Keratinocyte (primary cell): ENCODE measurements at regions not wholly inside any gene's neighbourhood (a gene's known extent, or its start where the extent isn't known, plus 50 kb on each side); places are given as distances from the start of the nearest gene placed in this dataset.

Experiments
- DNase-seq: peaks from one replicate; pipeline ENCODE4 v3.0.0-alpha.2; 2011; ENCODE audit warnings: low read depth, missing footprints, low spot score
- FAIRE-seq: peaks from 2 replicates; lab custom pipeline; 2011; peaks lifted over from hg19 to GRCh38; lab: Jason Lieb, UNC
- H2AFZ ChIP-seq: 2 replicates; pipeline ENCODE4 v1.6.0; 2012; ENCODE audit warnings: low read length, control low read depth, inconsistent platforms; ENCODE audit not compliant: control insufficient read depth
- H3K27ac ChIP-seq: 2 replicates; pipeline ENCODE4 v1.5.1; 2011; ENCODE audit warnings: low read length; ENCODE audit not compliant: control insufficient read depth, insufficient read depth
- H3K27me3 ChIP-seq: 3 replicates; pipeline ENCODE4 v1.6.0; 2011; ENCODE audit warnings: low read length; ENCODE audit not compliant: control insufficient read depth, insufficient read depth; ENCODE audit errors: extremely low read depth
- H3K36me3 ChIP-seq, 2 experiments: 2 replicates in 1 of 2; 3 replicates in 1 of 2; pipeline ENCODE4 v1.5.1; 2011; ENCODE audit warnings: low read length in 2 of 2, mild to moderate bottlenecking in 1 of 2; ENCODE audit not compliant: control insufficient read depth in 2 of 2, insufficient read depth in 2 of 2; ENCODE audit errors: extremely low read depth in 1 of 2
- H3K4me1 ChIP-seq: 3 replicates; pipeline ENCODE4 v1.5.1; 2011; ENCODE audit warnings: low read length; ENCODE audit not compliant: control insufficient read depth, insufficient read depth; ENCODE audit errors: extremely low read depth
- H3K4me2 ChIP-seq: 3 replicates; pipeline ENCODE4 v1.6.0; 2011; ENCODE audit warnings: low read depth, low read length; ENCODE audit not compliant: control insufficient read depth, insufficient read depth; ENCODE audit errors: extremely low read depth
- H3K4me3 ChIP-seq, 3 experiments: fragments of 200-600 bp in 1 of 3; sonication (generic) in 1 of 3; 2 replicates in 2 of 3; 3 replicates in 1 of 3; pipeline ENCODE4 v1.5.1; 2011 to 2016; ENCODE audit warnings: low read length in 3 of 3, mild to moderate bottlenecking in 3 of 3, control low read depth in 2 of 3, inconsistent platforms in 1 of 3, low read depth in 1 of 3, mixed read lengths in 1 of 3, mixed run types in 1 of 3, moderate library complexity in 1 of 3; ENCODE audit not compliant: control insufficient read depth in 2 of 3, insufficient read depth in 2 of 3; ENCODE audit errors: extremely low read depth in 1 of 3
- H3K79me2 ChIP-seq: 2 replicates; pipeline ENCODE4 v1.6.0; 2012; ENCODE audit warnings: low read length; ENCODE audit not compliant: control insufficient read depth, insufficient read depth
- H3K9ac ChIP-seq: 3 replicates; pipeline ENCODE4 v1.6.0; 2011; ENCODE audit warnings: low read length; ENCODE audit not compliant: control insufficient read depth, insufficient read depth; ENCODE audit errors: extremely low read depth
- H3K9me1 ChIP-seq: 3 replicates; pipeline ENCODE4 v1.6.0; 2011; ENCODE audit warnings: low read length; ENCODE audit not compliant: control insufficient read depth, insufficient read depth; ENCODE audit errors: extremely low read depth
- H3K9me3 ChIP-seq: 2 replicates; pipeline ENCODE4 v1.5.1; 2012; ENCODE audit warnings: low read depth, low read length; ENCODE audit not compliant: control insufficient read depth
- H4K20me1 ChIP-seq: 3 replicates; pipeline ENCODE4 v1.6.0; 2011; ENCODE audit warnings: low read length; ENCODE audit not compliant: control insufficient read depth, insufficient read depth; ENCODE audit errors: extremely low read depth
- CTCF ChIP-seq, 3 experiments: IDR thresholded peaks in 1 of 3; conservative IDR thresholded peaks in 1 of 3; optimal IDR thresholded peaks in 1 of 3; 2 replicates in 2 of 3; 3 replicates in 1 of 3; pipeline versions ENCODE3 to v1.5.1; 2011; ENCODE audit warnings: low read length in 3 of 3, mild to moderate bottlenecking in 3 of 3, moderate library complexity in 2 of 3, control low read depth in 1 of 3, inconsistent platforms in 1 of 3; ENCODE audit not compliant: insufficient read depth in 2 of 3; ENCODE audit errors: extremely low read depth in 1 of 3
- EZH2 ChIP-seq: IDR thresholded peaks from one replicate; pipeline ENCODE4 v1.6.1; 2012; ENCODE audit warnings: inconsistent platforms, mild to moderate bottlenecking, low read length, moderate library complexity
- dilution Hi-C: fragments of 300-500 bp; cut with MboI; formaldehyde crosslinking; loops from one replicate; pipeline ENCODE4 v1.7.0; 2020; ENCODE audit warnings: low sequenced_read_pairs; ENCODE audit not compliant: extremely low pct_ligation_motif_present

DNA sequence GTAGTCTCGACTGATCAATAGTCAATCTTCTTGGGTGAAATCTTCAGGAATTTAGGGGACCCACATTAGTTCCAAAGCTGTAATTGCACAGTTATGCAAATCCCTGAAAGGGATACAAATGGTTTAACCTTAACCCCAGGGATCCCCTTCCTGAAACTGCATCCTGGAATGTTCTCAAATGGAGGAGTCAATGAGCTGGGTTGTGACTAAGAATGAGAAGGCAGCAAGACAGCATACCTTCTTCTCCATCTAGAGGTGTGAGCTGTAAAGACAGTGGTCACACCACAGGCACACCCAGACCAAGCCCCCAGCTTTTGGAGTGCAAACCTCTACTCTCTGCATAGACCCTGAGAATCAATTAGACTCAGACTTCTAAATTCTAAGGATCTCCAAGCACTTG lies 164.7 kb upstream of the MEIS1 start:
- no peaks in the 10 kb centered on the region for H3K9me3 ChIP-seq
- no peaks in the 10 kb centered on the region for H3K79me2 ChIP-seq
- H2AFZ ChIP-seq: no peak overlapping the region
- no peak overlapping the region for H3K4me3 ChIP-seq
- no peaks in the 10 kb centered on the region for H3K36me3 ChIP-seq
- H3K27me3 ChIP-seq: no peaks in the 10 kb centered on the region
- DNase-seq (peak; percentile 4), FAIRE-seq (peak; percentile 83)
- H3K4me2 ChIP-seq: peak overlapping the region; percentile 14
- no peaks in the 10 kb centered on the region for H3K9me1 ChIP-seq
- no peak overlapping the region for H3K9ac ChIP-seq
- H4K20me1 ChIP-seq: no peaks in the 10 kb centered on the region
- dilution Hi-C loops: no loop called here
- H3K4me1 ChIP-seq: peaks cover 11% of the 10 kb centered on the region
- TF ChIP-seq CTCF (optimal IDR thresholded peaks at IDR 0.05 in 1 of 3, IDR thresholded peaks at IDR 0.05 in 1 of 3, conservative IDR thresholded peaks at IDR 0.05 in 1 of 3; ENCODE audit: extremely low read depth in 1 of 3, insufficient read depth in 2 of 3, low read length in 3 of 3): peak; percentile 27 to 54 (median 32)
- no peak for TF ChIP-seq EZH2
- no peak overlapping the region for H3K27ac ChIP-seq

GRCh38 chr2:66269166-66269565 lies 165.8 kb upstream of the MEIS1 start:
- Histone ChIP-seq H3K9me1 (no peaks in the 10 kb centered on the region), H3K4me2 (no peak overlapping the region), H4K20me1 (no peaks in the 10 kb centered on the region), H3K27me3 (no peaks in the 10 kb centered on the region), H3K9me3 (no peaks in the 10 kb centered on the region), H3K36me3 (no peaks in the 10 kb centered on the region), H3K27ac (no peak overlapping the region), H3K4me3 (no peak overlapping the region), H3K4me1 (peaks cover 11% of the 10 kb centered on the region), H3K79me2 (no peaks in the 10 kb centered on the region), H3K9ac (no peak overlapping the region), H2AFZ (no peak overlapping the region)
- FAIRE-seq: no peak
- dilution Hi-C loops: no loop called here
- no peak for TF ChIP-seq EZH2
- no peak for TF ChIP-seq CTCF (optimal IDR thresholded peaks at IDR 0.05 in 1 of 3, IDR thresholded peaks at IDR 0.05 in 1 of 3, conservative IDR thresholded peaks at IDR 0.05 in 1 of 3; ENCODE audit: extremely low read depth in 1 of 3, insufficient read depth in 2 of 3, low read length in 3 of 3)
- no peak for DNase-seq
